ENCODE measurements at regions not wholly inside any gene's neighbourhood (a gene's known extent, or its start where the extent isn't known, plus 50 kb on each side); places are given as distances from the start of the nearest gene placed in this dataset.

GRCh38 chr4:111879539-111879938 is 265.7 kb upstream of the FAM241A start:
- Histone ChIP-seq H3K4me1 (no peaks in the 10 kb centered on the region), H3K4me3 (no peak overlapping the region), H3K27ac (no peak overlapping the region), H3K9me3 (no peaks in the 10 kb centered on the region), H3K4me2 (no peak overlapping the region)
- TF ChIP-seq HOXB13 (CRISPR knock-in tag; IDR thresholded peaks at IDR 0.05; ENCODE audit: low read depth): no peak
- no peak for TF ChIP-seq GATA3 (IDR thresholded peaks at IDR 0.05; ENCODE audit: borderline replicate concordance)
- no peak for TF ChIP-seq FOSL2 (IDR thresholded peaks at IDR 0.05)
- TF ChIP-seq FOSL2 (CRISPR knock-in tag; IDR thresholded peaks at IDR 0.05): no peak
- no peak for TF ChIP-seq RCOR1 (IDR thresholded peaks at IDR 0.05; ENCODE audit: low read depth, low read length)
- TF ChIP-seq HES2 (IDR thresholded peaks at IDR 0.05): no peak
- no peak for TF ChIP-seq CHD4 (IDR thresholded peaks at IDR 0.05; ENCODE audit: borderline replicate concordance)
- TF ChIP-seq, protein P1, sequence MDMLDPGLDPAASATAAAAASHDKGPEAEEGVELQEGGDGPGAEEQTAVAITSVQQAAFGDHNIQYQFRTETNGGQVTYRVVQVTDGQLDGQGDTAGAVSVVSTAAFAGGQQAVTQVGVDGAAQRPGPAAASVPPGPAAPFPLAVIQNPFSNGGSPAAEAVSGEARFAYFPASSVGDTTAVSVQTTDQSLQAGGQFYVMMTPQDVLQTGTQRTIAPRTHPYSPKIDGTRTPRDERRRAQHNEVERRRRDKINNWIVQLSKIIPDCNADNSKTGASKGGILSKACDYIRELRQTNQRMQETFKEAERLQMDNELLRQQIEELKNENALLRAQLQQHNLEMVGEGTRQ (IDR thresholded peaks at IDR 0.05): no peak
- CTCF ChIA-PET: no interaction called here
- no peak for DNase-seq (ENCODE audit: low read depth in 1 of 2, low spot score in 1 of 2)
- no peak for ATAC-seq
- no peak for FAIRE-seq
- POLR2A ChIA-PET: no interaction called here

- no peak overlapping the region for H3K27ac ChIP-seq
- ChIA-PET CTCF (no interaction called here), POLR2A (no interaction called here)
- H3K9me3 ChIP-seq: no peaks in the 10 kb centered on the region
- no peak overlapping the region for H3K4me2 ChIP-seq
- no peaks in the 10 kb centered on the region for H3K4me1 ChIP-seq
- FAIRE-seq (no peak), DNase-seq (ENCODE audit: low read depth in 1 of 2, low spot score in 1 of 2) (no peak), ATAC-seq (no peak)
- TF ChIP-seq RFX5 (IDR thresholded peaks at IDR 0.05): no peak
- TF ChIP-seq ZFP36 (IDR thresholded peaks at IDR 0.05; ENCODE audit: borderline replicate concordance, partially characterized antibody): no peak
- TF ChIP-seq POLR2AphosphoS2 (conservative IDR thresholded peaks at IDR 0.05; ENCODE audit: low read length): no peak
- TF ChIP-seq BHLHE40 (IDR thresholded peaks at IDR 0.05; ENCODE audit: low read depth, low read length): no peak
- no peak for TF ChIP-seq CEBPB (IDR thresholded peaks at IDR 0.05)
- no peak for TF ChIP-seq EHMT2 (IDR thresholded peaks at IDR 0.05; ENCODE audit: low read depth)
- H3K4me3 ChIP-seq: no peak overlapping the region
- 31% methylated on average over 4 of the region's 4 CpGs for WGBS (ENCODE audit: missing lambda C conversion rate)
These were observed 265.1 kb upstream of the FAM241A start for GRCh38 chr4:111880116-111880515.

DNA sequence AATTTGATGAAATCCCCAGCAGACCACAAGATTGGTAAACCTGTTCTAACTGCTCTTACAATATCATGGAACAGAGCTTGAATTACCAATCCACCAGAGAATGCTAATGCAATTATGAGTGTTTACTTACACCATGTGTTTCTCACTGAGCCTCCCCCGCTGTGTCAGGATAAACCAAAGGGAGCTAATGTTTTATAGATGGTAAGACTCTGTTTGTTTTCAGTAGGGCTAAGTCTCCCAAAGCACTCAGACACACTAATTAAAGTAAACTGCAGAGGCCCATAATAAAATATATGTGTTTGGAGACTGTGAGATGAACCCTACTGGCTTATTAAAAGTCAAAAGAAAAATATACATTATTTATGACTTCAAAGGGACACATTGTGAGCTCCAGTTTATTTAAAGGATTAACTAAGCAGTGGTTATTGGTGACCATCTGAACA is 261.7 kb upstream of the FAM241A start:
- 38% methylated on average over 1 of the region's 1 CpG for WGBS (ENCODE audit: missing lambda C conversion rate)
- H3K4me1 ChIP-seq: no peaks in the 10 kb centered on the region
- ChIA-PET CTCF (no interaction called here), POLR2A (no interaction called here)
- H3K4me2 ChIP-seq: no peak overlapping the region
- no peak overlapping the region for H3K4me3 ChIP-seq
- no peak for ATAC-seq
- no peak for TF ChIP-seq PHF8 (IDR thresholded peaks at IDR 0.05; ENCODE audit: borderline replicate concordance, low read depth)
- TF ChIP-seq PBX3 (IDR thresholded peaks at IDR 0.05): no peak
- no peak for DNase-seq (ENCODE audit: low read depth in 1 of 2, low spot score in 1 of 2)
- no peak overlapping the region for H3K27ac ChIP-seq
- H3K9me3 ChIP-seq: no peaks in the 10 kb centered on the region
- no peak for FAIRE-seq

GRCh38 chr4:111890412-111890811 is 254.8 kb upstream of the FAM241A start:
- CTCF ChIA-PET: no interaction called here
- no peak for DNase-seq (ENCODE audit: low read depth in 1 of 2, low spot score in 1 of 2)
- FAIRE-seq: no peak
- H3K9me3 ChIP-seq: no peaks in the 10 kb centered on the region
- no peak for TF ChIP-seq CBX8 (IDR thresholded peaks at IDR 0.05)
- no peak for TF ChIP-seq CHD2 (IDR thresholded peaks at IDR 0.05; ENCODE audit: low read length, partially characterized antibody)
- TF ChIP-seq CHD4 (IDR thresholded peaks at IDR 0.05; ENCODE audit: borderline replicate concordance): no peak
- no peak for TF ChIP-seq RCOR1 (IDR thresholded peaks at IDR 0.05; ENCODE audit: low read depth, low read length)
- TF ChIP-seq, protein P2, sequence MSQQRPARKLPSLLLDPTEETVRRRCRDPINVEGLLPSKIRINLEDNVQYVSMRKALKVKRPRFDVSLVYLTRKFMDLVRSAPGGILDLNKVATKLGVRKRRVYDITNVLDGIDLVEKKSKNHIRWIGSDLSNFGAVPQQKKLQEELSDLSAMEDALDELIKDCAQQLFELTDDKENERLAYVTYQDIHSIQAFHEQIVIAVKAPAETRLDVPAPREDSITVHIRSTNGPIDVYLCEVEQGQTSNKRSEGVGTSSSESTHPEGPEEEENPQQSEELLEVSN (IDR thresholded peaks at IDR 0.05; ENCODE audit: borderline replicate concordance, low read depth): no peak
- no peak for TF ChIP-seq RNF2 (IDR thresholded peaks at IDR 0.05; ENCODE audit: borderline replicate concordance, low read depth)
- TF ChIP-seq TFCP2L1 (CRISPR knock-in tag; IDR thresholded peaks at IDR 0.05): no peak
- TF ChIP-seq HES2 (IDR thresholded peaks at IDR 0.05): no peak
- TF ChIP-seq SMC3 (IDR thresholded peaks at IDR 0.05): no peak
- POLR2A ChIA-PET: no interaction called here
- H3K4me2 ChIP-seq: no peak overlapping the region
- ATAC-seq: no peak
- no peaks in the 10 kb centered on the region for H3K4me1 ChIP-seq
- H3K27ac ChIP-seq: no peak overlapping the region
- whole genome bisulfite sequencing (ENCODE audit: missing lambda C conversion rate): 45% methylated on average over 4 of the region's 4 CpGs
- no peak overlapping the region for H3K4me3 ChIP-seq
